Urinary bladder (tissue), 3 donors: ENCODE measurements at regions not wholly inside any gene's neighbourhood (a gene's known extent, or its start where the extent isn't known, plus 50 kb on each side); places are given as distances from the start of the nearest gene placed in this dataset.

ENCODE experiments used
- DNase-seq: peaks from one replicate; pipeline ENCODE4 v3.0.0-alpha.2; 2015; ENCODE audit errors: extremely low spot score
- H3K27ac ChIP-seq: one replicate; pipeline ENCODE4 v1.5.1; 2013; ENCODE audit warnings: low read depth, mild to moderate bottlenecking, moderate library complexity
- H3K36me3 ChIP-seq: one replicate; pipeline ENCODE4 v1.6.1; 2013; ENCODE audit warnings: mild to moderate bottlenecking, moderate library complexity; ENCODE audit not compliant: insufficient read depth
- H3K4me1 ChIP-seq: one replicate; pipeline ENCODE4 v1.6.1; 2013; ENCODE audit warnings: mild to moderate bottlenecking, moderate library complexity; ENCODE audit not compliant: insufficient read depth
- H3K4me3 ChIP-seq: one replicate; pipeline ENCODE4 v1.5.1; 2013; ENCODE audit warnings: low read depth, low read length
- WGBS: extraction: QIAGEN DNeasy Blood & Tissue Kit; methylation state at CpG from one replicate; pipeline ENCODE4 v1.1.7; 2013; 5-methylcytosine and 5-hydroxymethylcytosine counted together
- donor health status: healthy with polysubstance abuse.
- donor health status: healthy.

DNA sequence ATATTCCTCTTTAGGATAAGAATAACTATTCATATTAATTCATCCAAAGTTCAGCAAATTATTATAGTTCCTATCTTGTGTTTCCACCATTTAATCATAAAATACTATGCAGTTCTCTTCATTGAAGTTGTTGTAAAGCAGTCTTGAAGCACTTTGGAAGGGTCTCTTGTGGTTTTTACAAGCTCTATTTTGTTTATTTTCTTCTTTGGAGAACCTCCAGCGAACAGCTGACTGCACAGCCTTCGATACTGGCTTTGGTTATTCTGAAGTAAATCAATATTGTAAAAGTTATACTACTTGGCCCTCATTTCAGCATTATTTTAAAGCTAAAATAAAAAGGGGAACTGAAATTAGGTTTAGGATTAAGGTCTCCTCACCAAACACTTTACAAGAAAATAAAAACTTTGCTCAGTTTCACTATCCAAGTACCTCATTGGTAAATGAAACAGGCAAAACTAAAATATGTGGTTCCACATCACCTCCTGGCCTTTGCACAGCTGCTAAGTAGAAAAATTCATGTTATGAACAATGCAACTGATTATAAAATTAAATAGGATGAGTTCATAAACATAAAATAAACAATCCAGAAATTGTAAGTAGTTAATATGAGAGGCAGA, 1629.2 kb upstream of the ADGRL3 start:
- WGBS = 28% methylated on average over 2 of the region's 2 CpGs
- Histone ChIP-seq H3K4me1 (no peaks in the 10 kb centered on the region), H3K4me3 (no peak overlapping the region), H3K27ac (no peak overlapping the region), H3K36me3 (no peaks in the 10 kb centered on the region)
- DNase-seq = no peak

DNA sequence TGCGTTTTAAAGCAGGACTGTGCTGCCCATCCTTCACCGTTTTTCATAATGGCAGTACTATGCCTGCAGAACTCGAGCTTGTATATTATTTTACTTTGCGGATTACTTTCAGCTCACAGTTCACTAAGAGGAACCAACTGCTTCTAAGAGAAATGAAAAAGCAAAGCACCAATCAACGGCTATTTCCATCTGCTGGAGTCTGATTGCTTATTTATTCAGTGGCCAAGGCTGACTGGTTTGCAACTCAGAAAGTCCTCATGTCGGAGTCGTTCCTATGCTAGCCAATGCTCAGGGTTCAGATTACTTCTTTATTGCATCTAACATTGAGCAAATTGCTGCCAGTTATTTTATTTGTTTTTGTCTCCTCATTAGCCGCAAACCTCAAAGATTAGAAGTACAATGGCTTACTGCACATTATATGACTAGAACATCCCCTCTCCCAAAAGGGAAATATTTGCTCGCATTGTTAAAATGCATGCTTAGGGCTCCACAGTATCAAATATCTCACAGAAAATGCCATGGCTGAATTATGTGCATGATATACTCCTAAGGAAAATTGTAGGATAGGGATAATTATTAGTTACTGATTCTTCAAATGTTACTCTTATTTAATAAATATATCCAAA, 1628.2 kb upstream of the ADGRL3 start:
- H3K4me3 ChIP-seq = no peak overlapping the region
- no peaks in the 10 kb centered on the region for H3K4me1 ChIP-seq
- 66% methylated on average over 9 of the region's 9 CpGs for WGBS
- no peaks in the 10 kb centered on the region for H3K36me3 ChIP-seq
- no peak for DNase-seq
- H3K27ac ChIP-seq = no peak overlapping the region

DNA sequence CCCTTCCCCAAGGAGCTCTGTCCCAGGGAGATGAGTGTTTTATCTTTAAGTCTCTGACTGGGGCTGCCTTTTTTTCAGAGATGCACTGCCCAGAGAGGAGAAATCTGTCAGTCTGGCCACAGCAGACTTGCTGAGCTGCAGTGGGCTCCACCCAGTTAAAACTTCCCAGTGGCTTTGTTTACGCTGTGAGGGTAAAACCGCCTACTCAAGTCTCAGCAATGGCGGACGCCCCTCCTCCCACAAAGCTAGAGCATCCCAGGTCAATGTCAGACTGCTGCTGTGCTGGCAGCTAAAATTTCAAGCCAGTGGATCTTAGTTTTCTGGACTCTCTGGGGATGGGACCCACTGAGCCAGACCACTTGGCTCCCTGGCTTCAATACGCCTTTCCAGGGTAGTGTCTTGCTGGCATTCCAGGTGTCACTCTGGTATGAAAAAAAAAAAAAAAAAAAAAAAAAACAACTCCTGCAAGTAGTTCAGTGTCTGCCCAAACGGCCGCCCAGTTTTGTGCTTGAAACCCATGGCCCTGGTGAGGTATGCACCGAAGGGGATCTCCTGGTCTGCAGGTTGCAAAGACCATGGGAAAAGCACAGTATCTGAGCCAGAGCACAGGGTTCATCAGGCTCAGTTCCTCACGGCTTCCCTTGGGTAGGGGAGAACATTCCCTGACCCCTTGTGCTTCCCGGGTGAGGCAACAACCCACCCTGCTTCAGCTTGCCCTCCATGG, 1616.1 kb upstream of the ADGRL3 start:
- DNase-seq = no peak
- Histone ChIP-seq H3K4me3 (no peak overlapping the region), H3K27ac (no peak overlapping the region), H3K4me1 (no peaks in the 10 kb centered on the region), H3K36me3 (no peaks in the 10 kb centered on the region)
- WGBS = 85% methylated on average over 10 of the region's 10 CpGs

DNA sequence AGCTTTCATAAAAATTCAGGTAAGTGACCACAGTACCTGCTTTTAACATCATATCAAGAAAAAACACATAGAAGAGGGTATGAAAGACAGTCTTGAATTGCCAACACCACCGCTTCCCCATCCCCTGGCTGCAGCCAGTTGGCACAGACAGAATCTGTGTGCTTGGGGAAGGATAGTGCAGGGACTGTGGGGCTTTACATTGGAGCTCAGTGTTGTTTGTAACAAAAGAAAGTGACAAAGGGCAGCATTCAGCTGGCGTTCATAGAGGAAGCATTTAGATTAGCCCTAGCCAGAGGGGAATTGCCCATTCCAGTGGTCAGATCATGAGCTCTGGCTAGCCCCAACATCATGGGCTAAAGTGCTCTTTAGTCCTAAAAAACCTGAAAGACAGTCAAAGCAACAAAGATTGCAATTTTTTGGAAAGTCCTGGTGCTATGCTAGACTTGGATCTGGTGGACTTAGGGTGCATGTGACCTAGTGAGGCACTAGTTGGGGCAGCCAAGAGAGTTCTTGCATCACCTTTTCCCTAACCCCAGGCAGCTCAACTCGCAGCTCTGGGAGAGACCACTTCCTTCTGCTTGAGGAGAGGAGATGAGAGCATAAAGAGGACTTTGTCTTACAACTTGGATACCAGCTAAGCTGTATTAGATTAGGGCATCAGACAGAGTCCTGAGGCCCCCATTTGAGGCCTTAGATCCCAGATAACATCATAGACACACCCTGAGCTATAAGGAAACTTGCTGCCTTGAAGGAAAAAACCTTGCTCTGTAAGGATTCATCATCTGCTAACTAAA, 1602.4 kb upstream of the ADGRL3 start:
- Histone ChIP-seq H3K27ac (no peak overlapping the region), H3K4me3 (no peak overlapping the region), H3K36me3 (no peaks in the 10 kb centered on the region), H3K4me1 (no peaks in the 10 kb centered on the region)
- WGBS = 63% methylated on average over 3 of the region's 3 CpGs
- DNase-seq = no peak

DNA sequence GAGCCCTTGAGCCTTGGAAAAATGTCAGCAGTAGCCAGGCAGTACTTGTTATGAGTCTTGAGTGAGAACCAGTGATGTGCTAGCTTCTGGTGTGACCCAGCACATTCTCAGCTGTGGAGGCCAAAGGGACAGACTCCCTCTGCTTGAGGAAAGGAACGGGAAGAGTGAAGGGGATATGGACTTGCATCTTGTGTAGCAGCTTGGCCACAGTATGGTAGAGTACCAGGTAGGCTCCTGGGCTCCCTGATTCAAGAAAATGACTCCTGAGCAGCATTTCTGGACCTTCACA, 1601.9 kb upstream of the ADGRL3 start:
- DNase-seq = no peak
- 79% methylated on average over 1 of the region's 1 CpG for WGBS
- no peak overlapping the region for H3K27ac ChIP-seq
- no peaks in the 10 kb centered on the region for H3K4me1 ChIP-seq
- H3K36me3 ChIP-seq = no peaks in the 10 kb centered on the region
- no peak overlapping the region for H3K4me3 ChIP-seq

DNA sequence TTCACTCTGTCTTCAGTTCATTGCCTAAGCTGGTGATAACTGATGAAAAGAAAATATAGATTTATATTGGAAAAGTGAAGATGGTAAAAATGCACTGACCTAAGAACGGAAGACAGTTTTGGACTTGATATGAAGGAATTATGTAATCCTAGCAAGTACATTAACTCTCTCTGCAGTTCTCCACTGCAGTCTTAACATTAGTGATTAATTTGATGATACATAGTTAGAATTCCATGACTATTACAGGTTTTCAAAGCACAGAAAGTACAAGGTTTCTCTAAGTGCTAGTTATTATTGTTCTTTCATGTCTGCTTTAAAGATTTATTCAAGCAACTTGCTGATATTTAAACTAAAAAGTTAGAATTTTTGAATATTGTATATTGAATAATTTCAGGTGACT, 1591.7 kb upstream of the ADGRL3 start:
- H3K27ac ChIP-seq = no peak overlapping the region
- DNase-seq = no peak
- H3K4me1 ChIP-seq = no peaks in the 10 kb centered on the region
- 28% methylated on average over 1 of the region's 1 CpG for WGBS
- no peak overlapping the region for H3K4me3 ChIP-seq
- no peaks in the 10 kb centered on the region for H3K36me3 ChIP-seq

DNA sequence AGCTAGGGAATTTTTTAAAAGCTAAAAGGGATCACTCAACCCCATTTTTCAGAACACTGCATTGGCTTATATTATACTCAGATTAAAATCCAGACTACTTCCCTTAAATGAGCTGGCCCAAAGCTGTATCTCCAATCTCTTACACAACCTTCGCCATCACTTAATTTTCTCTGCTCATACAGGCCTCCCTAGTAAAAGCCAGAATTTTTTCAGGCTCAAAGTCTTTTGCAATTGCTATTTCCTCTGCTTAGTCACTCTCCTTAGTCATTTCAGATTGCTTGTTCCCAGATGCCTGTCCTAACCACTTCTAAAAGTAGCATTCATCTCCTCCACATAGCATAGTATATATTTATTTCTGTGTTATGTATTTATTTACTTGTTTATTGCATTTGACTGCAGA, 1587.9 kb upstream of the ADGRL3 start:
- H3K27ac ChIP-seq = no peak overlapping the region
- 89% methylated on average over 1 of the region's 1 CpG for WGBS
- DNase-seq = no peak

DNA sequence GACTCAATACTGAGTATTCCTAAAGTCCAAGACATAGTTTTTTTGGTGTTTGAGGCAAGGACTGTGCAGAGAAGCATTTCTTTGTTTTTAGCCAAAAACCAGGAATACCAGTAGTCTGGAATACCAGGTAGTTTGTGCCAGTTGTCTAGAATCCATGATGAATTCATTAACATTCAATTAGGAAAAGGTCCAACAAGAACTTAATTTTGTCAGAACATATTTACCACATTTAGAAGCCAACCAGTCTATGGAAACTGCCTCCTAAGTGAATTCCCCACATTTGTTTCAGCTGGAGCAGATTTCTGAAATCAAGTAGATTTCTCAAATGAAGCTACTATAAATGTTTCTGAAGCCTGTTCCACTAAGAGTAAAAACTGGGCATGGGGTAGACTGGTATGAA, 1584.8 kb upstream of the ADGRL3 start:
- DNase-seq = no peak
- H3K4me1 ChIP-seq = no peaks in the 10 kb centered on the region
- H3K4me3 ChIP-seq = no peak overlapping the region
- H3K27ac ChIP-seq = no peak overlapping the region
- no peaks in the 10 kb centered on the region for H3K36me3 ChIP-seq

More for the DNA sequence above, 1587.9 kb upstream of the ADGRL3 start:
- Histone ChIP-seq H3K36me3 (no peaks in the 10 kb centered on the region), H3K4me3 (no peak overlapping the region), H3K4me1 (no peaks in the 10 kb centered on the region)

DNA sequence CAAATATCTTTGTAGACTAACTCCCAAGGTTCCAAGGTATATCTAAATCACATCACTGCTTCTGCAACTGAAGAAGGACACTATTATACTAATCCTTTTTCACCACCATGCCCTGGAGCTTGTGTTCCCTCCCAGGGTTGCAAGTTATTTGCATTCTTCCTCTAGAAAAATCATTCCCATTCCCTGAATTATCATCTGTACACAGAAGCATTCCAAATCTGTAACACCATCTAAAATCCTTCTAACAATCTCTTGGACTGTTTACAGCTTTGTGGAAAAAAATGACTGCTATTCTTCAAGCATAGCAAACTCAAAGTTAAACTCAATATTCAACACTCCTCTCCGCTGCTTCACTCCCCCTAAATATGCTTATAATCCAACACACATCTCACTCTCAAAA, 1570.8 kb upstream of the ADGRL3 start:
- H3K36me3 ChIP-seq = no peaks in the 10 kb centered on the region
- 70% methylated on average over 1 of the region's 1 CpG for WGBS
- H3K4me3 ChIP-seq = no peak overlapping the region
- H3K27ac ChIP-seq = no peak overlapping the region
- DNase-seq = no peak
- H3K4me1 ChIP-seq = no peaks in the 10 kb centered on the region

DNA sequence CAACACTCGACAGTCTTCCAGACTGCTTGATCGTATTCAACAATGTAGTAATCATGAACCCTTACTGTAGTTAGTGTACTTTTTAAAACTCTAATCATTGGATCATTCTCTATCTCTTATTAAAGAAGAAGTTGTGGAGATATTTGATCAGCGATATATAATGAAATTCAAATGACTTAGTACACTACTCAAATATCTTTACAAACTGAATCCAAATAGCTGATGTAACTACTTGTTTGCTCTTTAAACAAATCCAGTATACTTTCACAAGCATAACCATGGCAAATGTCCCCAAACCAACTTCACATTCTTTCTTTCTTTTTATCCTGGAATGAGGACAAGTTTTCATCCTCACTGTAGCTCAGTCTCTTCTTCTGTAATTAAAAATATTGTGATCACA, 1569.9 kb upstream of the ADGRL3 start:
- H3K4me1 ChIP-seq = no peaks in the 10 kb centered on the region
- H3K36me3 ChIP-seq = no peaks in the 10 kb centered on the region
- 86% methylated on average over 3 of the region's 3 CpGs for WGBS
- H3K4me3 ChIP-seq = no peak overlapping the region
- no peak overlapping the region for H3K27ac ChIP-seq
- DNase-seq = no peak

DNA sequence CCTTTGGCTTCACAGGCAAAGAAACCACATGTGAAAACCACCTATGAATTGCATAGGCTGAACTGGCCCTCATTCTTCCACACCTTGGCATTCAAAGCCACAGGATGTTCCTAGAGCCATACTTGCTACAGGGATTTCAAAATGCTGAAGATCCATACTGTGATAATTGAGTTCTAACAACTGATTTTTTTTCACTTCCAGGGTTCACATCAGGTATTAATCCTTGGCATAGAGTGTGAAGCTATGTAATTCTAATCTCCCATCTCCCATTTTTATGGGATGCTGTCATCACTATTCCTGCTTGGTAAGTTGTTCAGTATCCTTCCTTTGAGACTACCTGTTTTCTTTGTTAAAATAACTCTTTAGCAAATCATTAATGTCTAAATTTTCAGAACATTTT, 1569.2 kb upstream of the ADGRL3 start:
- H3K4me3 ChIP-seq = no peak overlapping the region

DNA sequence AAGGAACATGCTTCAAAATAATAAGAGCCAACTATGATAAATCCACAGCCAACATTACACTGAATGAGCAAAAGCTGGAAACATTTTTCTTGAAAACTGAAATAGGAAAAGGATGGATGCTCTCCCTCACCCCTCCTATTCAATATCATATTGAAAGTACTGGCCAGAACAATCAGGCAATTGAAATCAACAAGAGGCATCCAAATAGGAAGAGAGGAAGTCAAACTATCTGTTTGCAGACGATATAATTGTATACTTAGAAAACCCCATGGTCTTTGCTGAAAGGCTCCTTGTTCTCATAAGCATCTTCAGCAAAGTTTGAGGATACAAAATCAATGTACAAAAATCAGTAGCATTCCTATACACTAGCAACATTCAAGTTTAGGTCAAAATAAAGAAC, 1562.5 kb upstream of the ADGRL3 start:
- WGBS = 80% methylated on average over 1 of the region's 1 CpG
- no peaks in the 10 kb centered on the region for H3K4me1 ChIP-seq
- H3K27ac ChIP-seq = no peak overlapping the region
- no peaks in the 10 kb centered on the region for H3K36me3 ChIP-seq
- DNase-seq = no peak
- no peak overlapping the region for H3K4me3 ChIP-seq

More for the DNA sequence above, 1569.2 kb upstream of the ADGRL3 start:
- no peaks in the 10 kb centered on the region for H3K4me1 ChIP-seq
- H3K27ac ChIP-seq = no peak overlapping the region
- DNase-seq = no peak
- H3K36me3 ChIP-seq = no peaks in the 10 kb centered on the region

DNA sequence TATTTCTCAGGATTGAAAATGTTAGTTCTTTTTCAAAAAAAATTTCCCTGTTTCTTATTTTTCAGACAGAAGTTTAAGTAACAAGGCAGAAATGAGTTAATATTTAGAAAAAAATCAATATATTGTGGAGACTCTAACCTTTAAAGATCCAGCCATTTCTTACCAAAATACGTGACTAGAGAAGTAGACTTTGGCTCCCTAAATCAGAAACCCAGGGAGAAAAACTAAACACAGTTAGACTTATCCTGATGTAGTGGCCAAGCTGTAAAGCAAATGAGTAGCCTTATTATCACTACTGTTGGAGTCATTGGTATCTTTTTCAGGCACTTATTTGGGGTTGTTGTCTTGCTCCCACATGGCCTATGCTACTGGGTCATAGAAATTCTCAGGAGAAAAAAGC, 1556.4 kb upstream of the ADGRL3 start:
- H3K27ac ChIP-seq = no peak overlapping the region
- 84% methylated on average over 1 of the region's 1 CpG for WGBS
- H3K4me3 ChIP-seq = no peak overlapping the region
- DNase-seq = no peak
- H3K36me3 ChIP-seq = no peaks in the 10 kb centered on the region
- no peaks in the 10 kb centered on the region for H3K4me1 ChIP-seq

DNA sequence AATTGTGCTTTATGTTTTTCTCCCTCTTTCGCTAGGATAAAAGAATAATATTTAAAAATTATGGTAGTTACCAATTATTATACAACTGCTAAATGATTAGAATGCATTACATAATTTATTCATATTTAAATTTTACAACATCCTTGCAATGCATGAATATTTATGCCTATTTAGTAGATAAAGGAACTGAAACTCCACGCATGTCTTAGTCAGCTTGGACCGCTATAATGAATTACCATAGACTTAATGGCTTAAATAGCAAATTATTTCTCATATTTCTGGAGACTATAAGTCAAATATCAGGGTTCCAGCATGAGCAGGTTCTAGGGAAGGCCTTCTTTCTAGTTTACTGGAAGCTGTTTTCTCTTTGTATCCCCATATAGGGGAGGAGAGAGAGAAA, 1555.4 kb upstream of the ADGRL3 start:
- DNase-seq = no peak
- Histone ChIP-seq H3K4me1 (no peaks in the 10 kb centered on the region), H3K27ac (no peak overlapping the region), H3K36me3 (no peaks in the 10 kb centered on the region), H3K4me3 (no peak overlapping the region)
- WGBS = 92% methylated on average over 3 of the region's 3 CpGs
